Activated CD8-positive, alpha-beta memory T cell treated with anti-CD3 and anti-CD28 coated beads, Interleukin-2, amount 50 U/mL, for 24 hours (primary cell): ENCODE measurements at regions not wholly inside any gene's neighbourhood (a gene's known extent, or its start where the extent isn't known, plus 50 kb on each side); places are given as distances from the start of the nearest gene placed in this dataset.
"Not testable (repeated sequence)": the region's sequence is repeated elsewhere in the genome, so short reads cannot be mapped to it uniquely, and the experiment has no call there.

Source experiments
- DNase-seq: peaks from one replicate; pipeline ENCODE4 v3.0.0-alpha.2; 2020; ENCODE audit errors: extremely low read depth

DNA sequence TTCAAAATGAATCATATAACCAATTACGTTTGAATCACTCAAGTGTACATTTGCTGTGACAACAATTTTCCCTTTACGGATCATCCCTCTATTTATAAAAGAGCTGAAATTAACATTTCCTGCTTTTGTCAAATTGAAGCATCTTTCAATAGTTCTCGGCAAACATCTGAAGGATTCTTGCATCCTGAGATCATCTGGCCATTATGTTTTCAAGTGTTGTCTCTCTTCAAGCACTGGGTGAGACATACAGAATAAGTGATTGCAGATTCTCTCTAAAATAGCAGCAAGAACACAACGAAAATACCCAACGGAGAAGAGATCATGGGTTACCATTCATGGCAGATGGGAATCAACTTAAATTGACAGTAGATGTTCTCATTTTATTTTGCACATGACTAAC, 283.4 kb upstream of the GRAMD2B start:
- DNase-seq, result no peak

DNA sequence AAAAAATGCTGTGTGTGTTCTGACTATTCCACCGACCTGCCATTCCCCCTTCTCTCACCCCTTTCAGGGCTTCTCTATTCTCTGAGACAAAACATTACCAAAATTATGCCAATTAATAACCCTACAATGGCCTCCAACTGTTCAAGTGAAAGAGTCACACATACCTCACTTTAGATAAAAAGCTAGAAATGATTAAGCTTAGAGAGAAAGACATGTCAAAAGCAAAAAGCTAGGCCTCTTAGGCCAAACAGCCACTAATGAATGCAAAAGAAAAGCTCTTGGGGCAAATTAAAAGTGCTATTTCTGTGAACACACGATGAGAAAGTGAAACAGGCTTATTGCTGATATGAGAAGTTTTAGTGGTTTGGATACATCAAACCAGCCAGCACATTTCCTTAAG, 279.6 kb upstream of the GRAMD2B start:
- no peak for DNase-seq

DNA sequence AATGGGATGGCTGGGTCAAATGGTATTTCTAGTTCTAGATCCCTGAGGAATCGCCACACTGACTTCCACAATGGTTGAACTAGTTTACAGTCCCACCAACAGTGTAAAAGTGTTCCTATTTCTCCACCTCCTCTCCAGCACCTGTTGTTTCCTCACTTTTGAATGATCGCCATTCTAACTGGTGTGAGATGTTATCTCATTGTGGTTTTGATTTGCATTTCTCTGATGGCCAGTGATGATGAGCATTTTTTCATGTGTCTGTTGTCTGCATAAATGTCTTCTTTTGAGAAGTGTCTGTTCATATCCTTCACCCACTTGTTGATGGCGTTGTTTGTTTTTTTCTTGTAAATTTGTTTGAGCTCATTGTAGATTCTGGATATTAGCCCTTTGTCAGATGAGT, 272.9 kb upstream of the GRAMD2B start:
- DNase-seq, result not testable (repeated sequence)

DNA sequence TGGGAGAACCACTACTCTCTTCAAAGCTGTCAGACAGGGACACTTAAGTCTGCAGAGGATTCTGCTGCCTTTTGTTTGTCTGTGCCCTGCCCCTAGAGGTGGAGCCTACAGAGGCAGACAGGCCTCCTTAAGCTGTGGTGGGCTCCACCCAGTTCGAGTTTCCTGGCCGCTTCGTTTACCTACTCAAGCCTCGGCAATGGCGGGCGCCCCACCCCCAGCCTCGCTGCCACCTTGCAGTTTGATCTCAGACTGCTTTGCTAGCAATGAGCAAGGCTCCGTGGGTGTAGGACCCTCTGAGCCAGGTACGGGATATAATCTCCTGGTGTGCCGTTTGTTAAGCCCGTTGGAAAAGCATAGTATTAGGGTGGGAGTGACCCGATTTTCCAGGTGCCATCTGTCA, 267.9 kb upstream of the GRAMD2B start:
- DNase-seq, result not testable (repeated sequence)

DNA sequence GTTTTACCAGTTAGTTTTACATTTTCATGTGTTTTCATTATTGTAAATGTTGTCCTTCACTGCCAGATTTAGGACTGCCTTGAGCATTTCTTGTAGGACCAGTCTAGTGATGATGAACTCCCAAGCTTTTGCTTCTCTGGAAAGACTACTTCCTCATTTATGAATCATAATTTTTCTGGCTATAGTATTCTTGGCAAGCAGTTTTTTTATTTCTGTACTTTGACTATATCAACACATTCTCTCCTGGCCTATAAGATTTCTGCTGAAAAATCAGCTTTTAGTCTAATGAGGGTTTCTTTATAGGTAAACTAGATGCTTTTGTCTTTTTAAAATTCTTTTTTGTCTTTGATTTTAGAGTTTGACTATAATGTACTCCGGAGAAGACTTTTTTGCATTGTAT, 256.8 kb upstream of the GRAMD2B start:
- no peak for DNase-seq

DNA sequence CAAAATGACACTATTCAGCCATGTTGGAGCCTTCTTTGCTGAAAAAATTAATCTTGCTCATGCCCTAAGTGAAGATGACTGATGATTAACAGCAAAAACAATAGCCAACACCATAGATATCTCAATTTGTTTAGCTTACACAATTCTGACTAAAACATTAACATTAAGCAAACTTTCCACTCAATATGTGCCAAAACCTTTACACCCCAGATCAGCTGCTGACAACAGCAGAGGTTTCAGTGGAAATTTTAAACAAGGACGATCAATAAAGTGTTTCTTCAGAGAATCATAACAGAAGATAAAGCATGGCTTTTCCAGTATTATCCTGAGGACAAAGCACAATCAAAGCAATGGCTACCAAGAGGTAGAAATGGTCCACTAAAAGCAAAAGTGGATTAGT, 254.4 kb upstream of the GRAMD2B start:
- no peak for DNase-seq

DNA sequence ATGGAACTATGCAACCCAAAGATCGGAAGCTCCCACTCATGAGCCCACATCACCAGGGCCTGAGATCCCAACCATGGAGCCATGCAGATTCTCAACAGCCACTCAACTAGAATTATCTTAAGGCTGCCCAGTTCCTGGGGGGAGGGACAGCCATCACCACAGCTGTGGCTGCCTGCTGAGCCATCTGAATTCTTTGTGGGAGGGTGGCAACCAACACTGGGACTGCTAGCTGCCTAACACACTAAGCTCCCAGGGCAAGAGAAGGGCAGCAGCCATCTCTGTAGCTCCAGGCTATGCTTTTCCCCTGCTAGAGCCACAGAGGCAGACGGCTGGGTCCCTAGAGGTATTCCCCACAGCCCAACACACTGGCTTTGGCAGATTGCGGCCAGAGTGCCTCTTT, 251.3 kb upstream of the GRAMD2B start:
- DNase-seq, result no peak

DNA sequence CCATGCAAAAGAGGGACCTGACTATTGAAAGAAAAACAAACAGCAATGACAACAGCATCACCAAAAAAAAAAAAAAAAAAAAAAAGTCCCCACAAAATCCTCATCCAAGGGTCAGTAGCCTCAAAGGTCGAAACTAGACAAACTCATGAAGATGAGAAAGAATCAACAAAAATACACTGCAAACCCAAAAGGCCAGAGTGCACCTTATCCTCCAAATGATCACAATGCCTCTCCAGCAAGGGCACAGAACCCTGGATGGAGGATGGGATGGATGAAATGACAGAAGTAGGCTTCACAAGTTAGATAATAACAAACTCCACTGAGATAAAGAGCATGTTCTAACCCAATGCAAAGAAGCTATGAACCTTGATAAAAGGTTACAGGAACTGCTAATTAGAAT, 250.4 kb upstream of the GRAMD2B start:
- DNase-seq, result no peak

DNA sequence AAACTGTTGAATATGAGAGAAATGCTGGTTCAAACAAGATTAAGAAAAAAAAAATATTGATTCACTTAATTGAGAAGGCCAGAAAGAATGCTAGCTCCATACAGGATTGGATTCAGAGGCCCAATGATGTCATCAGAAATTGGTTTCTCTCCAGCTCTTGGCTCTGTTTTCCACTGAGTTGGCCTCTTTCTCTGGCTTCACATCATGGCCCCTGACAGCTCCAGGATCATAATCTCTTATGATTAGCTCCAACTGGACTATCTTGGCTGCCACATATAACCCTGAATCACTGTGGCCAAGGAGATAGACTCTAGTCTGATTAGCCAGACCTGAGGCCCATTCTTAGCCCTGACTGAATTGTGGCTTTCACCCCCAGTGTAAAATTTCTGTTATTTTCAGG, 244.7 kb upstream of the GRAMD2B start:
- no peak for DNase-seq

DNA sequence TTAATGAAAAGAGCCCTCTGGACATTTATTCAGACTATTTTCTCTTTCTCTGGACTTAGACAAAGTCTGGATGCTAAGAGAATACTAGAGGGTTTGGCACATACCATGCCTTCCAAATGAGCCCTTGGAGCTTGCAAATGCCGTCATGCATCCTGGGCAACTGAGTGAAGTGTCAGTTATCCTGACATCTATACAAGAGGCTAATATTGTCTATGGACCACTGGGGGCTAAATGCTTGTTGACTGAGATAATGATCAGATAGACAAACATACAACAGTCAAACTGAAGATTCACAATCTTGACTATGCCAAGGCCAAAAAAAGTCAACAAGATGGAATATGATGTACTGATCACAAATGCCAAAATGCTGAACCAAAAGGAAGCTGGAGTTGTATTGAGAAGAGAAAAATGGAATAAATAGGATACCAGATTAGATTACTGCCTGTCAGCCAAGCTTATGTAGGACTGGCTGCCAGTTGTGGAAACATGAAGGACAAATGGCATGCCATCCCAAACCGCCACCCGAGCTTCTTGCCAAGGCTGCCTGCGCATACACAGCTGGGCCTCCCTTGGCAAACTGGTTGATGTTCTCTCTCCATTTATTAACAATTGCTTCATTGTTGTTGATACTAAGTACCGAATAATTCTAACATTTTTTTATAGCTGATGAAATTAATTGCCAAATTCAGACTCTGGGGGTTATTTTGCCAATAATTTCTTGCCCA, 240.1 kb upstream of the GRAMD2B start:
- no peak for DNase-seq

DNA sequence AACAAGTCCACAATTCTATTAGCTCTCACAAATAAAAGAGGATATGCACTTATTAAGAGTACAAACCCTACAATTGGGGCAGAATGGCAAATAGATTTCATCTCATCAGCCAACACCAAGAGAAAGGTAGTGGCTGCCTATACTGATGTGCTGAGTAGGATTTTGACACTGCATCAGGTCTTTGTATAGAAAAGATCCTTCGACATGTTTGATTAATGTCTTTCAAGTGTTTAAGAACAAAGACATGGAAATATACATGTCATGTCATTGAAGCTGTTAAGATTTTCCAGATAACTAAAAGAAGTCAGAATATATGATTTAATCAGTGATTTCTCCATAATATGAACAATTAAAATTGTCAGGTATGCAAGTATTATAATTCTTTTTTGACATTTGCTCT, 238.7 kb upstream of the GRAMD2B start:
- DNase-seq, result no peak

DNA sequence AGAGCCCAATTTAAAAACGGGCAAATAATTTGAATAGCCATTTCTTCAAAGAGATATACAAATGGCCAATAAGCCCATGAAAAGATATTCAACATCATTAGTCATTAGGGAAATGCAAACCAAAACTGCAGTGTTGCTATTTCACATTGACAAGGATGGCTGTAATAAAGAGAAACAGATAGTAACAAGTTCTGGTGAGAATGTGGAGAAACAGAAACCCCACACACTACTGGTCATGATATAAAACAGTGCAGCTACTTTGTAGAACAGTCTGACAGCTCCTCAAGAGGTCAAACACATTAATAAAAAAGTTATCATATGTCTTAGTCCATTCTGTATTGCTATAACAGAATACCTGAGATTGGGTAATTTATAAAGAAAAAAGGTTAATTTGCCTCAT, 237.0 kb upstream of the GRAMD2B start:
- DNase-seq, result no peak

DNA sequence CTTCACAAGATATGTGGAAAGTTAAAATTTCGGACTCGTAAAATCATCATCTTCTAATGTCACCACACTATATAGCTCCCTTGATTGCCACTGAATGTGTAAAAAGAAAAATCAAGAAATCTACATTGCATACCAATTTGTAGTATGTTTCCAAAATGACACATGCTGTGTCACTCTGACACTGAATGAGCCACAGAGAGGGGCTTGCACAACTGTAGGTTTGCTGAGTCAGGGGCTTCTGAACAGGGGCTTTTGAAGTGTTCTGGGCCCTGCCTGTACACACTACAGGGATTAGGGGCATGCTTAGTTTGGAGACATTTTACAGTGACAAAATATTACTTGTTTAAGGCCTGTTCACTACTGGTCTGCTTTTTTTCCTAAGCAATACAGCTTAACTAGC, 234.4 kb upstream of the GRAMD2B start:
- no peak for DNase-seq

DNA sequence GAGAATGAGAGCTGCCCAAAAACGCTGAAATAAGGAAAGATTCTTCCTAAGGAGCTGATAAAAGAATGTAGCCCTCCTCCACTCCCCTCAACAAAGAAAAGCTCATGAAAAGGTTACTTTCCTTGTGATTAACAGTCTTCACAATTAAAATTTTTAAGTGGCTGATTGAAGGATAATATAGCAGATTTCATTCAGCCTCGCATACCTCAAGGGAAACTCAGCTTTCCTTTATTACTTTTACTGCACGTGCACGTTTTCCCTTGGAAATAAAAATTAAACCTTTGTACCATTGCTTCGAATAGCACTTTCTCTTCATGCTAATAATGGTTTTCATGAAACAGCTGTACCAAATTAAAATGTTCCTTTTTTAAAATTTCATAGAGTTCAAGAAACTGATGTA, 234.0 kb upstream of the GRAMD2B start:
- no peak for DNase-seq

DNA sequence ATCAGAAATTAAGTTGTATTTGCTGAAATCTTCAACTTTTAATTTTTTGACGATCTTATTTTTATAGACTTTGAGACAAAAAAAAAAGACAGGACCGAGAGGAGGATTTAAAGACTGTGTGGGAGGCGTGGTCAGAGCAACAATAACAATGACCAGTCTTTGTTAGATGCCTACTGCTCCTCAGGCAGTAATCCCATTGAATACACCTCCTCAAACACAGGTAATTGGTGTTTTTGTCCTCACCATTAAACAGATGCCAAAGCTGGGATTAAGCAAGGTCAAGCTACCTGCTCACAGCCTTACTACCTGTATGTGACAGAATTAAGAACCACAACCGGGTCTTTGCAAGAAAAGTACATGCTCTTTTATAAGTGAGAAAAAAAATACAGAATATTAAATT, 233.3 kb upstream of the GRAMD2B start:
- no peak for DNase-seq

DNA sequence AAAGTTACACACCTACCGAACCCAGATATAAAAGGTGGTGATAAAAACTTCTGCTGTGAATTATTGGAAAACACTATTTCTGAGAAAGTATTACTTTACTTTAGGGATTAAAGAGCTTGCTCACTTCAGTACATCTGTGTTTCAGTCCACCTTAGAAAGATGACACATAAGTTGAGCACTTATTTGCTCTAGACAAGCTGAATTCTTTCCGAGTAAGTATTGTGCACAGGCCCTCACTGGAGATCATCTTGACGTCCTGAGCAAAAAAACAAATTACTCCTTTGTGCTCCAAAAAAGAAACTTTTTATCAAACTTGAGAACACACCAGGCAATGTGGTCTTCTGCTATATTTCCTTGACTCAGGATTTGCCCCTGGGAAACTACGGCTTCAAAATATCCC, 231.0 kb upstream of the GRAMD2B start:
- DNase-seq, result no peak

DNA sequence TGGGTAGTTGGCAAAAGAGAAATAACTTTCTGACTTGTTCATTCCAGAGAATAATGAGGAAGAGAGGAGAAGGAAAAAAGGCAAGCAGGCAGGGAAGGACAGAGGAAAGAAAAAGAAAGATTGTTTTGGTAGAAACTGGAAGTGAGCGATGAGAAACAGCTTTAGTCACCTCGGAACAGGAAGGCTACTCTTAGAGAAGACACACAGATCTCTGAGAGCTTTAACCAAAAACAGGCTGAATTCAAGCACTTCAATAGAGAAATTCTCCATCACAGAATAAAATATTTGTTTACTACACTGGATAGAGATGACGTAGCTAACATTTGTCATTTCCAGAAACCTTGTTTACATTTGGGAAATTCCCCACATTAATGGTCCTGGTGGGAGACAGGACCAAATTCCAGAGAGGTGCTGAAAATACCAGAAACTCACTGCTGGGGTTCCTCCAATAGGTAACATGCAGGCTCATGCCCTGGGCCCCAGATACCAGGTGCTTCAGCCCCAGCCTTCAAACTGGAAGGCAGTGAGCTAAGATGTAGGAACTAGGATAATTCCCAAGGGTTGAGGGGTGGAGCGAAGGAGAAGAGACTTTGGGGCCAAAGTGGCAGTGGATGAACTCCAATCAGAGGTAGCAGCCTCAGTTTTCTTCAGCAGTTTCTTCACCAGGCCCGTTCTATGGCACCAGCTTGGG, 227.7 kb upstream of the GRAMD2B start:
- no peak for DNase-seq

DNA sequence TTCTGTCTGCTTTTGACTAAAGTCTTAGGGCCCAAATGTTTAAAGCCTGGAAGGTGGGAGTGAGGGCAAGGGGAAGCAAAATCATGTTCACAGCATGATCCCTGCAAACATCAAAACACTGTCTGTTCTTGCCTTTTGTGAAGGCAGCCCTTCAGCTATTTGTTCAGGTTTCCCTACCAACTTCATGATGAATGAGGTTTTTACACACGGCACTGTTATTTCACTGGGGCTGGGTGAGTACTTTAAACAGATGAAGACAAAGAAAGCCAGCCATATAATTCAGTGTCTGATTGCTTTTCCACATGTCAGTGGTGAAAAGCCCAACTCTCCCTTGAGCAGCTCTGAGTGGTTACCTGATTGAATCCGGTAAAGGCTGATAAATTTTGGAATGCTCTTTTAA, 224.7 kb upstream of the GRAMD2B start:
- no peak for DNase-seq

DNA sequence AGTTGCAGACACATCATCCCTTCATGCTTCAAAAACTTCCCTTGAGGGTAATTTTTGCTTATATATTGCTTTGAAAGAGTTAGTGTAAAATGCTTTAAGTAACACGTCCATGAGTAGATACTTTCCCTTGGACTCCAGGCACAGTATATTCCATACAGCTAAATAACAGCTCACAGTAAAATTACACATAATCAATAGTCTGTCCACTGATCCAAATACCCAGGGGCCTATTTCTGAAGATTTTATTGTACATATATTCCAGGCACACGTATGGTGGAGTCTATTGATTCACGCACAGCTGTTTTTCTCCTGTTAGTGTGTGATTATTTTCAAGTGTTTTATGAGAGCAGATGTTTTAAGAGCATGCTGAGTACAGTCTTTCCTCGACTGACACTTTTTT, 223.7 kb upstream of the GRAMD2B start:
- no peak for DNase-seq

DNA sequence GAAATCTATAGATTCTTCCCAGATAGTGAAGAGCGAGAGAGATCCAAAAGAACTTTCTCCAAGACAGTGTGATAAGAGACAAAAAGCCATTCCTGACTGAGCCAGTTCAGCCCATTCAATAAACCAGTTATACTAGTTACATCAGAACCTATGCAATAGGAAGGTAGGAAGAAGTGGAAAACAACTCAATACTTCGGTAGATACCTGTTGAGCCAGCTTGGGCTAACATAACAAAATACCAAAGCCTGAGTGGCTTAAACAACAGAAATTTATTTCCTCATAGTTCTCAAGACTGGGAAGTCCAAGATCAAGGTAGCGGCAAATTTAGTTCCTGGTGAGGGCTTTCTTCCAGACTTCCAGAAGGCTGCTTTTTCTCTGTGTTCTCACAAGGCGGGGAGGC, 214.5 kb upstream of the GRAMD2B start:
- DNase-seq, result no peak

DNA sequence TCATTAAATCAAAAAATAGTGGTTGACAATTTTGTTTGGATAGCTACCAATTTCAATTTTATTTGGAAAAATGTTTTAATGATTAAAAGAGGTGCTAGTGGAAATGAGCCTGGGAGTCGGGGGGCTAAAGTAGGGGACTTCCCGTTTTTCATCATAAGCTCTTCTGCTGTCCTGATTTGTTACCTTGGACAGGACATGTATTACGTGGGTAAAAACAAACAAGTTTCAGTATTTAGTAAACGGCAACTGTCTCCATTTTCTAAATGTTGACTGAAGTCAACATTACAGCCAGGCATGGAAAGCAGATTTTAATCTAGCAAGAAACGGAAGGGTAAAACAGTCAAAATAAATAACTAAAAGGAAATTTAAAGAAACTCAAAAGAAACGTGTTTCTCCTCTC, 212.3 kb upstream of the GRAMD2B start:
- DNase-seq, result no peak

DNA sequence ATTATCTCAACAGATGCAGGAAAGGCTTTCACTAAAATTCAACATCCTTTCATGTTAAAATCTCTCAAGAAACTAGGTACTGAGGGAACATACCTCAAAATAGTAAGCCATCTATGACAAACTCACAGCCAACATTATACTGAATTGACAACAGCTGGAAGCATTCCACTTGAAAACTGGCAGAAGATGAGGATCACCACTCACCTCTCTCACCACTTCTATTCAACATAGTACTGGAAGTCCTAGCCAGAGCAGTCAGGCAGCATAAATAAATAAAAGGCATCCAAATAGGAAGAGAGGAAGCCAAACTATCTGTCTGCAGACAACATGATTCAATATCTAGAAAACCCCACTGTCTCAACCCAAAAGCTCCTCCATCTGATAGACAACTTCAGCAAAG, 203.6 kb upstream of the GRAMD2B start:
- DNase-seq, result no peak

DNA sequence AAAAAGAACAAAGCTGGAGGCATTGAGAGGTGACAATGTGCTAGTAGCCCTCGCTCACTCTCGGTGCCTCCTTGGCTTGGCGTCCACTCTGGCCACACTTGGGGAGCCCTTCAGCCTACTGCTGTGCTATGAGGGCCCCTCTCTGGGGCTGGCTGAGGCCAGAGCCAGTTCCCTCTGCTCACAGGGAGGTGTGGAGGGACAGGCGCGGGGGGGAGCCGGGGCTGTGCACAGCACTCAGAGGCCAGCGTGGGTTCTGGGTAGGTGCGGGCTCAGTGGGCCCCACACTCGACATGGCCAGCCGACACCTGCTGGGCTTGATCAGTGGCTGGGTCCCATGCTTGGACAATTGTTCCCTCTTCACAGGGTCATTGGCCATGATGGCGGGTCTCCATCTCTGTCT, 202.5 kb upstream of the GRAMD2B start:
- no peak for DNase-seq

DNA sequence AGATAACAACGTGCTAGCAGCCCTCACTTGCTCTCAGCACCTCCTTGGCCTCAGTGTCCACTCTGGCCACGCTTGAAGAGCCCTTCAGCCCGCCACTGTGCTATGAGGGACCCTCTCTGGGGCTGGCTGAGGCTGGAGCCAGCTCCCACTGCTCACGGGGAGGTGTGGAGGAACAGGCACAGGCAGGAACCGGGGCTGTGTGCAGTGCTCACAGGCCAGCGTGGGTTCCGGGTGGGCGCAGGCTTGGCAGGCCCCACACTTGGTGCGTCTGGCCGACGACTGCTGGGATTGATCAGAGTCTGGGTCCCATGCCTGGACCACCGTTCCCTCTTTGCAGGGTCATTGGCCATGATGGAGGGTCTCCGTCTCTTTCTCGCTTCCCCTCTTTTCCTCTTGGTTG, 194.3 kb upstream of the GRAMD2B start:
- no peak for DNase-seq
